Heart right ventricle (tissue), 16 donors: ENCODE measurements at regions not wholly inside any gene's neighbourhood (a gene's known extent, or its start where the extent isn't known, plus 50 kb on each side); places are given as distances from the start of the nearest gene placed in this dataset.
A peak's percentile ranks its signal among the peaks of the same experiment; 100 is the strongest.
"Not testable (repeated sequence)": the region's sequence is repeated elsewhere in the genome, so short reads cannot be mapped to it uniquely, and the experiment has no call there.

Experiments used
- ATAC-seq, 8 donors: fragments of 200-7000 bp; cut with Tn5 transposase; one replicate each; pipeline ENCODE4 v1.9.1; 2020; ENCODE audit warnings: mild to moderate bottlenecking in 8 of 8, moderate library complexity in 8 of 8, moderate number of reproducible peaks in 1 of 8
- DNase-seq, 2 donors: peaks; one replicate each; pipeline ENCODE4 v3.0.0-alpha.2; 2020
- H3K27ac ChIP-seq, 10 donors: fragments of 200-600 bp; sonication (generic) in 2 of 10; one replicate each; pipeline versions ENCODE4 v1.5.0 to v1.8.0; 2020 to 2022; ENCODE audit warnings: mild to moderate bottlenecking in 3 of 10
- H3K27me3 ChIP-seq, 7 donors: fragments of 200-600 bp; one replicate each; pipeline ENCODE4 v1.8.0; 2021 to 2022; ENCODE audit warnings: mild to moderate bottlenecking in 2 of 7
- H3K36me3 ChIP-seq, 9 donors: fragments of 200-600 bp; sonication (generic) in 1 of 9; one replicate each; pipeline versions ENCODE4 v1.5.0 to v1.8.0; 2020 to 2022; ENCODE audit warnings: mild to moderate bottlenecking in 2 of 9
- H3K4me1 ChIP-seq, 9 donors: fragments of 200-600 bp; sonication (generic) in 1 of 9; one replicate each; pipeline versions ENCODE4 v1.5.0 to v1.8.0; 2020 to 2022; ENCODE audit warnings: mild to moderate bottlenecking in 4 of 9
- H3K4me3 ChIP-seq, 10 donors: fragments of 200-600 bp; sonication (generic) in 2 of 10; one replicate each; pipeline versions ENCODE4 v1.5.0 to v1.8.0; 2020 to 2022; ENCODE audit warnings: mild to moderate bottlenecking in 7 of 10, moderate library complexity in 2 of 10
- H3K9me3 ChIP-seq, 11 donors: fragments of 200-600 bp in 10 of 11; sonication (generic) in 2 of 11; one replicate each; pipeline versions ENCODE4 v1.5.0 to v1.8.0; 2013 to 2022; ENCODE audit warnings: mild to moderate bottlenecking in 2 of 11, control low read depth in 1 of 11, moderate library complexity in 1 of 11
- CTCF ChIP-seq, 9 donors: fragments of 200-600 bp; sonication (generic) in 2 of 9; IDR thresholded peaks; one replicate each; pipeline versions ENCODE4 v1.5.0 to v1.8.0; 2021 to 2022; ENCODE audit warnings: antibody characterized with exemption in 9 of 9, mild to moderate bottlenecking in 5 of 9, moderate library complexity in 1 of 9
- WGBS, 2 donors: extraction: QIAGEN DNeasy Blood & Tissue Kit; methylation state at CpG; one replicate each; pipeline ENCODE4 v1.1.7; 2013; ENCODE audit warnings: inconsistent platforms in 1 of 2; 5-methylcytosine and 5-hydroxymethylcytosine counted together
- intact Hi-C, 10 donors: fragments of 100-400 bp; cut with DNase I; formaldehyde crosslinking; loops; one replicate each; pipeline versions ENCODE4 v1.11.1 to v1.14.2; 2022
- donor health status: Arrhythmogenic right ventricular cardiomyopathy.
- donor health status: ischemic (EF 13 %, LVEDD 7.1; RV severe dilation, severe dysfunction).
- donor health status: healthy with polysubstance abuse.
- donor health status: DM: no; HTN: yes; CAD: no.
- donor health status: DM: no; HTN: no; CAD: no.
- donor health status: ischemic (EF 25% LVEDD 6.9; RV normal size, moderate dysfunction).
- donor health status: ischemic (EF 25% LVEDD 5.7; RV mildly dilated, moderate dysfunction).
- donor health status: healthy.
- donor health status: DM: yes; HTN: yes; CAD: no.
- donor health status: Ischemic cardiomyopathy.
- donor health status: ischemic (EF 35%, LVEDD 5.7; RV mildly dilated, moderate dysfunction).
- donor health status: nonischemic (EF 11% LVEDD 7.7; RV severe dilation, severe dysfunction).
- donor health status: DM: yes; HTN: yes; CAD: no.
- donor health status: PGD.
- donor health status: ischemic (EF 29% LVEDD 5.4; RV normal size, mild dysfunction).
- donor health status: nonischemic (EF 23%, LVEDD 6.1; RV moderate dilation, normal function).

GRCh38 chr6:21792177-21792576 is 198.6 kb downstream of the SOX4 start:
- Histone ChIP-seq H3K36me3 (no peaks in the 10 kb centered on the region), H3K4me1 (no peaks in the 10 kb centered on the region), H3K27me3 (no peaks in the 10 kb centered on the region), H3K9me3 (no peaks in the 10 kb centered on the region), H3K27ac (no peak overlapping the region), H3K4me3 (no peak overlapping the region)
- intact Hi-C loops, result no loop called here
- 94% methylated on average over 4 of the region's 4 CpGs for WGBS, 2 donors
- ATAC-seq (no peak), DNase-seq (no peak)
- TF ChIP-seq CTCF (IDR thresholded peaks at IDR 0.05), result no peak

- DNase-seq, H3K4me3 ChIP-seq, H3K9me3 ChIP-seq, H3K27ac ChIP-seq, H3K27me3 ChIP-seq, intact Hi-C loops, H3K36me3 ChIP-seq, ATAC-seq: not testable (repeated sequence)
- WGBS, 2 donors, result 97 to 100% methylated on average over 11 to 24 of the region's 31 CpGs
- H3K4me1 ChIP-seq, result peaks cover 0 to 11% (median 7%) of the 10 kb centered on the region in 9 donors
Measured at GRCh38 chr6:21796979-21797378, 203.4 kb downstream of the SOX4 start.

GRCh38 chr6:21798468-21798867 is 204.9 kb downstream of the SOX4 start:
- no peaks in the 10 kb centered on the region for H3K9me3 ChIP-seq
- ATAC-seq (no peak), DNase-seq (no peak)
- H3K4me3 ChIP-seq, result no peak overlapping the region
- intact Hi-C loops, result no loop called here
- no peaks in the 10 kb centered on the region for H3K36me3 ChIP-seq
- no peaks in the 10 kb centered on the region for H3K27me3 ChIP-seq
- no peak for TF ChIP-seq CTCF (IDR thresholded peaks at IDR 0.05)
- H3K4me1 ChIP-seq, result peaks cover 0 to 17% (median 11%) of the 10 kb centered on the region in 9 donors
- 99 to 100% methylated on average over 4 of the region's 4 CpGs for WGBS, 2 donors
- no peak overlapping the region for H3K27ac ChIP-seq

- Histone ChIP-seq H3K36me3 (no peaks in the 10 kb centered on the region), H3K4me3 (no peak overlapping the region), H3K27ac (no peak overlapping the region), H3K27me3 (no peaks in the 10 kb centered on the region), H3K9me3 (no peaks in the 10 kb centered on the region), H3K4me1 (peaks cover 0 to 17% (median 11%) of the 10 kb centered on the region in 9 donors)
- ATAC-seq (no peak), DNase-seq (no peak)
- no peak for TF ChIP-seq CTCF (IDR thresholded peaks at IDR 0.05)
- 93 to 94% methylated on average over 2 of the region's 2 CpGs for WGBS, 2 donors
- intact Hi-C loops, result loop anchor here in 1 of 10 donors (5.0 kb wide), 1 partner anchor 203 kb away; no protein-coding TSS in a partner anchor
Measured at GRCh38 chr6:21800330-21800729, 206.8 kb downstream of the SOX4 start.

GRCh38 chr6:21800948-21801438 is 207.4 kb downstream of the SOX4 start:
- H3K27ac ChIP-seq, result peak overlapping the region in 2 of 10 donors; percentile 45 to 74

More at GRCh38 chr6:21800948-21801438, 207.4 kb downstream of the SOX4 start:
- TF ChIP-seq CTCF (IDR thresholded peaks at IDR 0.05), result no peak
- H3K9me3 ChIP-seq, result no peaks in the 10 kb centered on the region
- no peaks in the 10 kb centered on the region for H3K27me3 ChIP-seq
- 81 to 85% methylated on average over 11 of the region's 11 CpGs for WGBS, 2 donors
- intact Hi-C loops, result loop anchor here in 1 of 10 donors (5.0 kb wide), 1 partner anchor 204 kb away; no protein-coding TSS in a partner anchor
- no peaks in the 10 kb centered on the region for H3K36me3 ChIP-seq
- peaks cover 0 to 17% (median 11%) of the 10 kb centered on the region in 9 donors for H3K4me1 ChIP-seq
- ATAC-seq (peak in 1 of 8 donors; percentile 37), DNase-seq (no peak)
- no peak overlapping the region for H3K4me3 ChIP-seq
